Endothelial cell of umbilical vein (primary cell): ENCODE measurements at regions not wholly inside any gene's neighbourhood (a gene's known extent, or its start where the extent isn't known, plus 50 kb on each side); places are given as distances from the start of the nearest gene placed in this dataset.
"Not testable (repeated sequence)": the region's sequence is repeated elsewhere in the genome, so short reads cannot be mapped to it uniquely, and the experiment has no call there.

Experiments
- BruUV-seq: library from RNA; stranded (reverse); fragments of 400-500 nt; replicated peaks from 2 replicates; lab custom pipeline; 2021; lab: Mats Ljungman, UMichigan
- CTCF ChIA-PET: fragments of 300-600, 350-600 bp; sonication (Branson Sonifier 250); formaldehyde crosslinking; loops from one replicate; lab custom pipeline; 2021; ENCODE audit warnings: antibody characterized with exemption, inconsistent platforms; lab: Charles Lee
- POLR2A ChIA-PET: fragments of 300-600, 350-600 bp; sonication (Branson Sonifier 250); formaldehyde crosslinking; loops from one replicate; lab custom pipeline; 2021; ENCODE audit warnings: antibody characterized with exemption, inconsistent platforms; lab: Charles Lee
- DNase-seq: peaks from one replicate; pipeline ENCODE4 v3.0.0-alpha.2; 2011; ENCODE audit warnings: low read depth, low spot score
- FAIRE-seq: peaks from 2 replicates; lab custom pipeline; 2011; peaks lifted over from hg19 to GRCh38; lab: Jason Lieb, UNC
- H2AFZ ChIP-seq: 2 replicates; pipeline ENCODE4 v1.6.0; 2012; ENCODE audit warnings: low read depth, low read length, control low read depth, inconsistent platforms
- H3K27ac ChIP-seq: 2 replicates; pipeline ENCODE4 v1.5.1; 2011; ENCODE audit warnings: low read depth, mild to moderate bottlenecking, control low read depth, low read length, moderate library complexity; ENCODE audit not compliant: insufficient read depth
- H3K27me3 ChIP-seq, 2 experiments: 2 replicates each; pipeline versions ENCODE4 v1.6.0 to v1.6.1; 2011; ENCODE audit warnings: low read length in 2 of 2, mixed read lengths in 1 of 2; ENCODE audit not compliant: control insufficient read depth in 2 of 2, insufficient read depth in 2 of 2
- H3K36me3 ChIP-seq, 2 experiments: 2 replicates in 1 of 2; 3 replicates in 1 of 2; pipeline ENCODE4 v1.5.1; 2011; ENCODE audit warnings: low read length in 2 of 2, mild to moderate bottlenecking in 1 of 2, moderate library complexity in 1 of 2; ENCODE audit not compliant: control insufficient read depth in 2 of 2, insufficient read depth in 2 of 2; ENCODE audit errors: extremely low read depth in 1 of 2
- H3K4me1 ChIP-seq: 3 replicates; pipeline ENCODE4 v1.5.1; 2011; ENCODE audit warnings: mild to moderate bottlenecking, low read length; ENCODE audit not compliant: control insufficient read depth, insufficient read depth; ENCODE audit errors: extremely low read depth
- H3K4me2 ChIP-seq: 2 replicates; pipeline ENCODE4 v1.6.1; 2011; ENCODE audit warnings: low read length, control low read depth, mixed read lengths; ENCODE audit not compliant: insufficient read depth
- H3K4me3 ChIP-seq, 3 experiments: fragments of 200-600 bp in 1 of 3; sonication (generic), shearing (Covaris generic) in 1 of 3; replicated peaks in 1 of 3; 2 replicates each; pipeline ENCODE4 v1.5.1; 2011 to 2016; ENCODE audit warnings: control low read depth in 3 of 3, low read length in 3 of 3, mild to moderate bottlenecking in 2 of 3, inconsistent platforms in 1 of 3, low read depth in 1 of 3, moderate library complexity in 1 of 3; ENCODE audit not compliant: insufficient read depth in 1 of 3
- H3K79me2 ChIP-seq: 2 replicates; pipeline ENCODE4 v1.6.0; 2012; ENCODE audit warnings: low read length, inconsistent platforms; ENCODE audit not compliant: control insufficient read depth, insufficient read depth
- H3K9ac ChIP-seq: replicated peaks from 2 replicates; pipeline ENCODE3; 2011; ENCODE audit warnings: low read length, control low read depth; ENCODE audit not compliant: insufficient read depth; ENCODE audit errors: extremely low read depth
- H3K9me1 ChIP-seq: replicated peaks from 3 replicates; pipeline ENCODE4 v1.6.0; 2011; ENCODE audit warnings: mild to moderate bottlenecking, low read length; ENCODE audit not compliant: control insufficient read depth, insufficient read depth; ENCODE audit errors: extremely low read depth
- H3K9me3 ChIP-seq: replicated peaks from 2 replicates; pipeline ENCODE4 v1.5.1; 2012; ENCODE audit warnings: low read length, inconsistent platforms; ENCODE audit not compliant: control insufficient read depth, insufficient read depth
- H4K20me1 ChIP-seq: replicated peaks from 2 replicates; pipeline ENCODE3; 2011; ENCODE audit warnings: mild to moderate bottlenecking, low read length; ENCODE audit not compliant: control insufficient read depth, insufficient read depth; ENCODE audit errors: extremely low read depth
- EZH2 ChIP-seq: IDR thresholded peaks from 2 replicates; pipeline ENCODE4 v1.6.1; 2012; ENCODE audit warnings: borderline replicate concordance, low read depth, mild to moderate bottlenecking, moderate library complexity, low read length, inconsistent platforms; ENCODE audit not compliant: severe bottlenecking
- FOS ChIP-seq: IDR thresholded peaks from 2 replicates; pipeline ENCODE4 v1.6.1; 2011; ENCODE audit warnings: mild to moderate bottlenecking, low read length, moderate library complexity, borderline replicate concordance; ENCODE audit not compliant: insufficient read depth
- GATA2 ChIP-seq: IDR thresholded peaks from 2 replicates; pipeline ENCODE4 v1.7.0; 2011; ENCODE audit warnings: low read depth, mild to moderate bottlenecking, moderate library complexity, mixed read lengths, low read length; ENCODE audit not compliant: insufficient read length, insufficient read depth
- MYC ChIP-seq: IDR thresholded peaks from one replicate; pipeline ENCODE4 v1.6.1; 2011; ENCODE audit warnings: mild to moderate bottlenecking, low read depth, low read length
- POLR2A ChIP-seq: IDR thresholded peaks from 2 replicates; pipeline ENCODE4 v1.6.1; 2012; ENCODE audit warnings: low read depth, mild to moderate bottlenecking, control low read depth, low read length
- POLR2AphosphoS5 ChIP-seq: IDR thresholded peaks from 2 replicates; pipeline ENCODE4 v1.6.1; 2012; ENCODE audit warnings: low read depth, mild to moderate bottlenecking, control low read depth, low read length, moderate library complexity; ENCODE audit not compliant: insufficient read depth
- dilution Hi-C: fragments of 300-500 bp; cut with MboI; formaldehyde crosslinking; loops from one replicate; pipeline ENCODE4 v1.15.0; 2019; ENCODE audit warnings: low sequenced_read_pairs; ENCODE audit not compliant: extremely low pct_ligation_motif_present
- intact Hi-C: fragments of 100-400 bp; cut with micrococcal nuclease; formaldehyde crosslinking; loops from one replicate; pipeline ENCODE4 v1.10.0; 2022
- TF ChIP-seq, protein P1 (sequence below), 2 donors: IDR thresholded peaks; 1 replicate in 1 of 2; 2 replicates in 1 of 2; pipeline ENCODE4 v1.5.1; 2011; ENCODE audit warnings: low read length in 2 of 2, mild to moderate bottlenecking in 2 of 2, moderate library complexity in 2 of 2, control low read depth in 1 of 2, inconsistent platforms in 1 of 2, low read depth in 1 of 2; ENCODE audit not compliant: insufficient read depth in 1 of 2; ENCODE audit errors: extremely low read depth in 1 of 2
- TF ChIP-seq, protein P2 (sequence below): IDR thresholded peaks from 2 replicates; pipeline ENCODE4 v1.6.1; 2011; ENCODE audit not compliant: insufficient read depth, insufficient read length

DNA sequence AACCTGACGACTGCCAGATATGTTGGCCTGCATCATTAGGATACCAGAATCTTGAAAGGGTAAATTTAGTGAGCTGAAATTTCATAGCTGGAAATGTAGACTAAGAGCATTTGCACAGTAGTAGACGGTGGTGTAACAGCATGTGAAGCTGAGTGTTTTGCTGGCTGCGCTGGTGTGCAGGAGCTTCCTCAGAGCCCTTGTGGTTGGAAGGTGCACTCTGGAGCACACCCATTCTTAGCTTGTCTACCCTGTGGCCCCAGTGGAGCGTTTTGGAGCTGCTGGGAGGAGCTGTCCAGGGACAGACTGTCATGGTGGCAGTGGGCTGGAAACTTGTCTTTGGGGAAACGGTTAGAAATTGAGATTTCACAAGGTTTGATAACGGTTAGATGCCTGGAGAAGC is 82.8 kb downstream of the NPIPB11 start:
- H4K20me1 ChIP-seq, CTCF ChIA-PET, H3K9me3 ChIP-seq, H3K9ac ChIP-seq, H3K79me2 ChIP-seq, H3K27me3 ChIP-seq, H2AFZ ChIP-seq, BruUV-seq, DNase-seq, H3K36me3 ChIP-seq, H3K9me1 ChIP-seq, FAIRE-seq, H3K27ac ChIP-seq, H3K4me2 ChIP-seq, POLR2A ChIA-PET, intact Hi-C loops, dilution Hi-C loops, H3K4me3 ChIP-seq: not testable (repeated sequence)
- peaks cover 27% of the 10 kb centered on the region for H3K4me1 ChIP-seq

DNA sequence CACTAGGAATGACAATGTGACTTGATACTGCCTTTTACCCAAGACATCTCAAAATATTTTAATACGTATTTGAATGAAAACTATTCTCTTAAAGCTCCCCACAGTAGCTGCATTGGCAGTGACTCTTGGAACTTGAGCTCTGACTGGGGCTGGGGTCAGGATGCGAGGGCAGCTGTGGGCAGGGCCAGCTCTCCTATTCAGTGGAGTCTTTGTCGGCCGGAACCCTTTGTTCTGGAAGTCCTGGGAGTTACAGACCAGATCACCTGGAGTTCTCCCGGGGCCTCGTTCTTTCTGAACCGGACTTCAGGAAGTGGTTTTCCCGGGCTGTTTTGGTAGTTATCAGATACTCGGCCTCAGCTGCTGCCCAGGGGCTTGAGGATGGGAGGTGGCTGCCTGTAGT is 84.9 kb downstream of the NPIPB11 start:
- peak; percentile 26 for FAIRE-seq
- BruUV-seq, result no TSS peak
- Histone ChIP-seq H3K79me2 (no peaks in the 10 kb centered on the region), H3K27ac (no peak overlapping the region), H3K9me3 (no peaks in the 10 kb centered on the region), H4K20me1 (no peaks in the 10 kb centered on the region), H3K4me2 (no peak overlapping the region), H3K4me3 (no peak overlapping the region), H3K4me1 (peaks cover 20% of the 10 kb centered on the region), H3K27me3 (no peaks in the 10 kb centered on the region), H3K9ac (no peak overlapping the region), H2AFZ (peak overlapping the region; percentile 6), H3K36me3 (no peaks in the 10 kb centered on the region), H3K9me1 (no peaks in the 10 kb centered on the region)
- intact Hi-C loops (no loop called here), dilution Hi-C loops (no loop called here)
- ChIA-PET CTCF (no interaction called here), POLR2A (no interaction called here)
- DNase-seq, result peak; percentile 33
- TF ChIP-seq POLR2A (no peak), MYC (no peak), GATA2 (no peak), FOS (no peak), POLR2AphosphoS5 (no peak), EZH2 (no peak)
- TF ChIP-seq, protein P1, sequence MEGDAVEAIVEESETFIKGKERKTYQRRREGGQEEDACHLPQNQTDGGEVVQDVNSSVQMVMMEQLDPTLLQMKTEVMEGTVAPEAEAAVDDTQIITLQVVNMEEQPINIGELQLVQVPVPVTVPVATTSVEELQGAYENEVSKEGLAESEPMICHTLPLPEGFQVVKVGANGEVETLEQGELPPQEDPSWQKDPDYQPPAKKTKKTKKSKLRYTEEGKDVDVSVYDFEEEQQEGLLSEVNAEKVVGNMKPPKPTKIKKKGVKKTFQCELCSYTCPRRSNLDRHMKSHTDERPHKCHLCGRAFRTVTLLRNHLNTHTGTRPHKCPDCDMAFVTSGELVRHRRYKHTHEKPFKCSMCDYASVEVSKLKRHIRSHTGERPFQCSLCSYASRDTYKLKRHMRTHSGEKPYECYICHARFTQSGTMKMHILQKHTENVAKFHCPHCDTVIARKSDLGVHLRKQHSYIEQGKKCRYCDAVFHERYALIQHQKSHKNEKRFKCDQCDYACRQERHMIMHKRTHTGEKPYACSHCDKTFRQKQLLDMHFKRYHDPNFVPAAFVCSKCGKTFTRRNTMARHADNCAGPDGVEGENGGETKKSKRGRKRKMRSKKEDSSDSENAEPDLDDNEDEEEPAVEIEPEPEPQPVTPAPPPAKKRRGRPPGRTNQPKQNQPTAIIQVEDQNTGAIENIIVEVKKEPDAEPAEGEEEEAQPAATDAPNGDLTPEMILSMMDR (IDR thresholded peaks at IDR 0.05; ENCODE audit: extremely low read depth in 1 of 2, insufficient read depth in 1 of 2, low read depth in 1 of 2, low read length in 2 of 2), result no peak
- TF ChIP-seq, protein P2, sequence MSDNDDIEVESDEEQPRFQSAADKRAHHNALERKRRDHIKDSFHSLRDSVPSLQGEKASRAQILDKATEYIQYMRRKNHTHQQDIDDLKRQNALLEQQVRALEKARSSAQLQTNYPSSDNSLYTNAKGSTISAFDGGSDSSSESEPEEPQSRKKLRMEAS, result no peak
